ENCODE measurements at regions not wholly inside any gene's neighbourhood (a gene's known extent, or its start where the extent isn't known, plus 50 kb on each side); places are given as distances from the start of the nearest gene placed in this dataset.

DNA sequence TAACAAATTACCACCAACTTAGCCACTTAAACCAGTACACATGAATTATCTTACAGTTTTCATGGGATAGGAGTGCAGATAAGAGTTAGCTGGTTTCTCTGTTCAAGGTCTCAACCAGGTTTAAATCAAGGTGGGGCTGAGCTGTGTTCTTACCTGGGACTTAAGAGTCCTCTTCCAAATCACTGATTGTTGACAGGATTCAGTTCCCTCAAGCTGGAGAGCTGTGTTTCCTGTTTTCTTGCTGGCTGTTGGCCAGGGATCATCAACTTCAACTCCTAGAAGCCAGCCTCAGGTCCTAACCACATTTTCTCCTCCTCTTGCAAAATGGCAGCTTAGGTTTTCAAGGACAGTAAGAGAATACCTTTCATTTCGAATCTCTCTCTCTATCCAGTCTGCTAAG, 123.8 kb upstream of the CHRM3 start:
- TF ChIP-seq CTCF (IDR thresholded peaks at IDR 0.05; ENCODE audit: borderline replicate concordance, extremely low read depth, low read length, poor library complexity, severe bottlenecking): no peak
- no peak for TF ChIP-seq EZH2 (IDR thresholded peaks at IDR 0.05; ENCODE audit: borderline replicate concordance, low read depth, low read length, severe bottlenecking)

Measured in DND-41 (cell line).